ENCODE measurements at regions not wholly inside any gene's neighbourhood (a gene's known extent, or its start where the extent isn't known, plus 50 kb on each side); places are given as distances from the start of the nearest gene placed in this dataset.

- no peak overlapping the region for H3K4me3 ChIP-seq (ENCODE audit: low read depth, low read length)
- no peak for DNase-seq
Observed at GRCh38 chr2:52775674-52776073, 991.9 kb upstream of the CHAC2 start.

GRCh38 chr2:52765735-52766134, 1001.9 kb upstream of the CHAC2 start:
- Histone ChIP-seq H3K9me3 (no peaks in the 10 kb centered on the region), H3K4me3 (ENCODE audit: low read depth, low read length) (no peak overlapping the region), H3K36me3 (no peaks in the 10 kb centered on the region), H3K27me3 (no peaks in the 10 kb centered on the region), H3K4me1 (no peaks in the 10 kb centered on the region)
- DNase-seq: no peak
- no peak for TF ChIP-seq CTCF (IDR thresholded peaks at IDR 0.05; ENCODE audit: low read depth, low read length)

More at GRCh38 chr2:52775674-52776073, 991.9 kb upstream of the CHAC2 start:
- Histone ChIP-seq H3K27me3 (no peaks in the 10 kb centered on the region), H3K9me3 (no peaks in the 10 kb centered on the region), H3K36me3 (no peaks in the 10 kb centered on the region), H3K4me1 (no peaks in the 10 kb centered on the region)
- TF ChIP-seq CTCF (IDR thresholded peaks at IDR 0.05; ENCODE audit: low read depth, low read length): no peak

GRCh38 chr2:52749764-52750163, 1017.8 kb upstream of the CHAC2 start:
- H3K9me3 ChIP-seq: no peaks in the 10 kb centered on the region

GRCh38 chr2:52745144-52745543, 1022.5 kb upstream of the CHAC2 start:
- Histone ChIP-seq H3K9me3 (no peaks in the 10 kb centered on the region), H3K36me3 (no peaks in the 10 kb centered on the region), H3K4me3 (ENCODE audit: low read depth, low read length) (no peak overlapping the region), H3K27me3 (no peaks in the 10 kb centered on the region), H3K4me1 (no peaks in the 10 kb centered on the region)
- DNase-seq: no peak
- no peak for TF ChIP-seq CTCF (IDR thresholded peaks at IDR 0.05; ENCODE audit: low read depth, low read length)

More at GRCh38 chr2:52749764-52750163, 1017.8 kb upstream of the CHAC2 start:
- DNase-seq: no peak
- Histone ChIP-seq H3K36me3 (no peaks in the 10 kb centered on the region), H3K4me3 (ENCODE audit: low read depth, low read length) (no peak overlapping the region), H3K4me1 (no peaks in the 10 kb centered on the region), H3K27me3 (no peaks in the 10 kb centered on the region)
- TF ChIP-seq CTCF (IDR thresholded peaks at IDR 0.05; ENCODE audit: low read depth, low read length): no peak

DNA sequence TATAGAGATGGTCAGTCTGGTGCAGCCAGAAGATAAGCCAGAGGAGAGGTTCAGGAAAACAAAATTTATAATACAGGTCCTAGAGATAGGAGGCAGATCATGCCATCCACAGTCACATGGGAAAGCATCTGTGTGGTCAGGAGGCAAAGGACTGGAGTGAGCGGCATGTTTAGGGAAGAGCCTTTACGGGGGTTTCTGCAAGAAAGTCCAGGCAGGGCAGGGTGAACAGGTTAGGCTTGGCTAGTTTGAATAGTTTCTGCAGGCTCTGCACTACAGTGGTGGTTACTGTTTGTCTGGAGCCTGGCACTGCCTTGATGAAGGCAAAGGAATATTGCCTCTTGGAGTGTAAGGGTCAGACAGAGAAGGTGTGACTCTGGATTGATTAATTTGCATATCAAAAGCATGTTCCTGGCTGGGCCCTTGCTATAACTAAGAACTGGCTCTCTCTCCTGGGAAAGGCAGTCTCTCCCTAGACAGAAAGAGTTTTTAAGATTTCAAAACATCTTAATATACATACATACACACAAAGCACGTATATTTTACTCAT, 1034.7 kb upstream of the CHAC2 start:
- Histone ChIP-seq H3K36me3 (no peaks in the 10 kb centered on the region), H3K9me3 (no peaks in the 10 kb centered on the region), H3K4me3 (ENCODE audit: low read depth, low read length) (no peak overlapping the region), H3K4me1 (no peaks in the 10 kb centered on the region), H3K27me3 (no peaks in the 10 kb centered on the region)
- TF ChIP-seq CTCF (IDR thresholded peaks at IDR 0.05; ENCODE audit: low read depth, low read length): no peak
- no peak for DNase-seq

- TF ChIP-seq CTCF (IDR thresholded peaks at IDR 0.05; ENCODE audit: low read depth, low read length): no peak
- H3K27me3 ChIP-seq: no peaks in the 10 kb centered on the region
- no peaks in the 10 kb centered on the region for H3K4me1 ChIP-seq
- H3K36me3 ChIP-seq: no peaks in the 10 kb centered on the region
- H3K9me3 ChIP-seq: no peaks in the 10 kb centered on the region
- H3K4me3 ChIP-seq (ENCODE audit: low read depth, low read length): no peak overlapping the region
- DNase-seq: no peak
Observed at GRCh38 chr2:52724585-52724984, 1043.0 kb upstream of the CHAC2 start.

Data from BE2C (cell line).